Kidney (tissue), 13 donors: ENCODE measurements at regions not wholly inside any gene's neighbourhood (a gene's known extent, or its start where the extent isn't known, plus 50 kb on each side); places are given as distances from the start of the nearest gene placed in this dataset.

ENCODE experiments used
- DNase-seq, 5 donors: peaks; one replicate each; pipeline ENCODE4 v3.0.0-alpha.2; 2013 to 2020
- FAIRE-seq: peaks from 2 replicates; lab custom pipeline; 2012; peaks lifted over from hg19 to GRCh38; lab: Jason Lieb, UNC
- H3K27ac ChIP-seq, 2 donors: one replicate each; pipeline ENCODE4 v1.7.0; 2013; ENCODE audit warnings: low read depth in 2 of 2, low read length in 2 of 2, inconsistent platforms in 1 of 2
- H3K27me3 ChIP-seq: one replicate; pipeline ENCODE4 v1.7.1; 2013; ENCODE audit warnings: low read length, inconsistent platforms; ENCODE audit not compliant: control insufficient read depth, insufficient read depth
- H3K36me3 ChIP-seq, 3 donors: one replicate each; pipeline versions ENCODE4 v1.7.0 to v1.7.1; 2013; ENCODE audit warnings: low read length in 3 of 3, control low read depth in 1 of 3, inconsistent platforms in 1 of 3; ENCODE audit not compliant: insufficient read depth in 3 of 3, control insufficient read depth in 2 of 3
- H3K4me1 ChIP-seq, 3 donors: one replicate each; pipeline versions ENCODE4 v1.7.0 to v1.7.1; 2013; ENCODE audit warnings: low read length in 3 of 3, inconsistent platforms in 1 of 3, low read depth in 1 of 3; ENCODE audit not compliant: control insufficient read depth in 2 of 3, insufficient read depth in 2 of 3
- H3K4me3 ChIP-seq, 3 donors: one replicate each; pipeline versions ENCODE4 v1.7.0 to v1.8.1; 2013; ENCODE audit warnings: low read length in 3 of 3, control low read depth in 1 of 3, inconsistent platforms in 1 of 3
- H3K9ac ChIP-seq, 3 donors: one replicate each; pipeline versions ENCODE4 v1.7.0 to v1.7.1; 2013; ENCODE audit warnings: low read length in 3 of 3, control low read depth in 1 of 3, inconsistent platforms in 1 of 3
- H3K9me3 ChIP-seq, 3 donors: one replicate each; pipeline versions ENCODE4 v1.7.0 to v1.7.1; 2013; ENCODE audit warnings: low read length in 3 of 3, control low read depth in 1 of 3, inconsistent platforms in 1 of 3; ENCODE audit not compliant: control insufficient read depth in 2 of 3, insufficient read depth in 1 of 3
- CTCF ChIP-seq: IDR thresholded peaks from 3 replicates; pipeline ENCODE4 v1.5.1; 2012; ENCODE audit warnings: mild to moderate bottlenecking, moderate library complexity, borderline replicate concordance; ENCODE audit not compliant: insufficient read depth; ENCODE audit errors: extremely low read depth
- intact Hi-C: fragments of 100-400 bp; cut with DNase I; formaldehyde crosslinking; loops from one replicate; pipeline ENCODE4 v1.11.1; 2022
- donor health status: control.
- donor health status: control.
- donor health status: control.
- donor health status: control.
- donor health status: control.
- donor health status: DM: yes; HTN: yes; CAD: no.
- donor health status: Normal renal cell carcinoma (clear cell type).

- H3K27me3 ChIP-seq, result no peaks in the 10 kb centered on the region
- FAIRE-seq (no peak), DNase-seq (peak in 2 of 5 donors; percentile 23 to 39)
- no peaks in the 10 kb centered on the region for H3K9me3 ChIP-seq
- no peaks in the 10 kb centered on the region for H3K36me3 ChIP-seq
- intact Hi-C loops, result no loop called here
- no peak overlapping the region for H3K27ac ChIP-seq
- no peak overlapping the region for H3K9ac ChIP-seq
- no peaks in the 10 kb centered on the region for H3K4me1 ChIP-seq
- H3K4me3 ChIP-seq, result no peak overlapping the region
- TF ChIP-seq CTCF, result no peak
Observed at GRCh38 chr12:90520002-90520734, 434.8 kb downstream of the CCER1 start.

- FAIRE-seq (no peak), DNase-seq (no peak)
- Histone ChIP-seq H3K4me1 (no peaks in the 10 kb centered on the region), H3K4me3 (no peak overlapping the region), H3K9me3 (no peaks in the 10 kb centered on the region), H3K27ac (no peak overlapping the region), H3K27me3 (no peaks in the 10 kb centered on the region), H3K36me3 (no peaks in the 10 kb centered on the region), H3K9ac (no peak overlapping the region)
- intact Hi-C loops, result no loop called here
- TF ChIP-seq CTCF, result no peak
Observed at GRCh38 chr12:90519285-90519684, 435.7 kb downstream of the CCER1 start.

GRCh38 chr12:90515199-90516175 lies 439.5 kb downstream of the CCER1 start:
- no peak overlapping the region for H3K9ac ChIP-seq
- intact Hi-C loops, result no loop called here
- no peak overlapping the region for H3K27ac ChIP-seq
- FAIRE-seq (no peak), DNase-seq (no peak)
- H3K4me1 ChIP-seq, result no peaks in the 10 kb centered on the region
- H3K27me3 ChIP-seq, result no peaks in the 10 kb centered on the region
- H3K36me3 ChIP-seq, result no peaks in the 10 kb centered on the region
- TF ChIP-seq CTCF, result no peak
- H3K4me3 ChIP-seq, result no peak overlapping the region
- no peaks in the 10 kb centered on the region for H3K9me3 ChIP-seq
